SH-SY5Y (cell line): ENCODE measurements at regions not wholly inside any gene's neighbourhood (a gene's known extent, or its start where the extent isn't known, plus 50 kb on each side); places are given as distances from the start of the nearest gene placed in this dataset.

Experiments
- GATA2 ChIP-seq: IDR thresholded peaks from 2 replicates; pipeline ENCODE4 v1.6.1; 2011; ENCODE audit warnings: mild to moderate bottlenecking, low read depth, low read length
- GATA3 ChIP-seq: IDR thresholded peaks from 2 replicates; pipeline ENCODE4 v1.6.1; 2011; ENCODE audit warnings: low read depth, mild to moderate bottlenecking, low read length, moderate library complexity

GRCh38 chr2:221777119-221777518, 205.0 kb upstream of the EPHA4 start:
- TF ChIP-seq GATA3 = no peak
- TF ChIP-seq GATA2 = no peak
